Activated T-cell treated with anti-CD3 and anti-CD28 coated beads, Interleukin-2, amount 50 U/mL, for 24 hours (primary cell): ENCODE measurements at regions not wholly inside any gene's neighbourhood (a gene's known extent, or its start where the extent isn't known, plus 50 kb on each side); places are given as distances from the start of the nearest gene placed in this dataset.

Experiments used
- DNase-seq: peaks from one replicate; pipeline ENCODE4 v3.0.0-alpha.2; 2020
- H3K27ac Mint-ChIP-seq: 2 replicates; pipeline ENCODE4 v1.8.0; 2020; ENCODE audit warnings: mild to moderate bottlenecking, mixed read lengths
- H3K27me3 Mint-ChIP-seq: 2 replicates; pipeline ENCODE4 v1.8.0; 2020; ENCODE audit warnings: mixed read lengths
- H3K36me3 Mint-ChIP-seq: 2 replicates; pipeline ENCODE4 v1.8.0; 2020; ENCODE audit warnings: low read depth, mixed read lengths
- H3K4me1 Mint-ChIP-seq: 2 replicates; pipeline ENCODE4 v1.8.0; 2020; ENCODE audit warnings: low read depth, mixed read lengths
- H3K4me3 Mint-ChIP-seq: 2 replicates; pipeline ENCODE4 v1.8.0; 2020; ENCODE audit warnings: mild to moderate bottlenecking, moderate library complexity, mixed read lengths
- H3K9me3 Mint-ChIP-seq: 2 replicates; pipeline ENCODE4 v1.8.0; 2020; ENCODE audit warnings: mixed read lengths

- Mint-ChIP-seq H3K27me3 (peaks cover 18% of the 10 kb centered on the region), H3K36me3 (no peaks in the 10 kb centered on the region), H3K4me3 (no peak overlapping the region), H3K4me1 (no peaks in the 10 kb centered on the region), H3K27ac (no peak overlapping the region), H3K9me3 (no peaks in the 10 kb centered on the region)
- no peak for DNase-seq
These were observed 231.7 kb downstream of the ZNF516 start for GRCh38 chr18:76263046-76264005.

- Mint-ChIP-seq H3K27ac (no peak overlapping the region), H3K9me3 (no peaks in the 10 kb centered on the region), H3K4me1 (no peaks in the 10 kb centered on the region), H3K36me3 (no peaks in the 10 kb centered on the region), H3K27me3 (peaks cover 17% of the 10 kb centered on the region), H3K4me3 (no peak overlapping the region)
- no peak for DNase-seq
These were observed 234.0 kb downstream of the ZNF516 start for GRCh38 chr18:76260941-76261472.

- peaks cover 13% of the 10 kb centered on the region for H3K27me3 Mint-ChIP-seq
- no peaks in the 10 kb centered on the region for H3K36me3 Mint-ChIP-seq
- H3K4me1 Mint-ChIP-seq = no peaks in the 10 kb centered on the region
- no peak overlapping the region for H3K4me3 Mint-ChIP-seq
- no peak overlapping the region for H3K27ac Mint-ChIP-seq
- no peaks in the 10 kb centered on the region for H3K9me3 Mint-ChIP-seq
- DNase-seq = no peak
These were observed 235.3 kb downstream of the ZNF516 start for GRCh38 chr18:76259711-76260110.

GRCh38 chr18:76259096-76259495 is 235.9 kb downstream of the ZNF516 start:
- Mint-ChIP-seq H3K9me3 (no peaks in the 10 kb centered on the region), H3K36me3 (no peaks in the 10 kb centered on the region), H3K27me3 (peaks cover 7% of the 10 kb centered on the region), H3K4me1 (no peaks in the 10 kb centered on the region), H3K27ac (no peak overlapping the region), H3K4me3 (no peak overlapping the region)
- DNase-seq = no peak

DNA sequence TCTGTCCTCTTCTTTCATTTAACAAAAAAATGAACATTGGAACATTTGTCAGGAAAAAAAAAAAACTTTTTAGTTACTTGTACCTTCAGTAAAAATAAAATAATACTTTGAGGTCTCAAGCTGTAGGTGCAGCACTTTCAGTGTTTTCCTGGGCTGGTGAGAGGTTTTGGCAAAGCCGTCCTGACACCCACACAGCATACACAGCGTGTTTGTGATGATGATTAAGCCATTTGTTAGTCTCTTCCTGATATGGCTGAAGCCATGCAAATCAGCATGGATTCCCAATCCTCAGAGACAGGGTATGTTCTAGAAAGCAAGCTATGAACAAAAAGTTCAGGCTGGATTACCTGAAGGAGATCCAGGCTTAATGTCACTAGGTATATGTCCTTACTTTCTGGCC is 236.8 kb downstream of the ZNF516 start:
- DNase-seq = no peak
- no peak overlapping the region for H3K27ac Mint-ChIP-seq
- no peaks in the 10 kb centered on the region for H3K36me3 Mint-ChIP-seq

GRCh38 chr18:76255070-76255683 is 239.9 kb downstream of the ZNF516 start:
- no peak for DNase-seq

More for the DNA sequence above, 236.8 kb downstream of the ZNF516 start:
- Mint-ChIP-seq H3K4me1 (no peaks in the 10 kb centered on the region), H3K27me3 (peaks cover 6% of the 10 kb centered on the region), H3K4me3 (no peak overlapping the region), H3K9me3 (no peaks in the 10 kb centered on the region)

DNA sequence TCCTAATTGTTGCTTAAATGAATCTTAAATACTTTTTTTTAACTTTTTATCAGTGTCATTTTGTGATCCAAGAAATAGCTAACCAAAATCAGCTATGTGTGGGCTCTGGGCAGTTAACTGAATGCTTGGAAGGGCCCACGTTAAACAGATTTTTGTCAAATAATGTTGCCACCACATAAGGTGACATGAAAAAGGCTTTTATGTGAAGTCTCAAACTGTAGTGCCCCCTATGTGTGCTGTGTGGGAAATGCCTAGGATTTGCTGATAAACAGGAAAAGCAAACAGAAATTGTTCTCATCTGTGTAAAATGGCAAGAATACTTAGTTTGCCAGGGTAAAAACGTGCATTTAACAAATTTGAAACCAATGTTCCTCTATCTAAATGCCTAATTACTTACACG is 242.2 kb downstream of the ZNF516 start:
- H3K27ac Mint-ChIP-seq = no peak overlapping the region
- H3K36me3 Mint-ChIP-seq = no peaks in the 10 kb centered on the region
- no peaks in the 10 kb centered on the region for H3K4me1 Mint-ChIP-seq
- peaks cover 4% of the 10 kb centered on the region for H3K27me3 Mint-ChIP-seq
- no peak for DNase-seq
- H3K9me3 Mint-ChIP-seq = no peaks in the 10 kb centered on the region
- H3K4me3 Mint-ChIP-seq = no peak overlapping the region

More at GRCh38 chr18:76255070-76255683, 239.9 kb downstream of the ZNF516 start:
- Mint-ChIP-seq H3K36me3 (no peaks in the 10 kb centered on the region), H3K27ac (no peak overlapping the region), H3K4me3 (no peak overlapping the region), H3K9me3 (no peaks in the 10 kb centered on the region), H3K27me3 (peaks cover 6% of the 10 kb centered on the region), H3K4me1 (no peaks in the 10 kb centered on the region)

DNA sequence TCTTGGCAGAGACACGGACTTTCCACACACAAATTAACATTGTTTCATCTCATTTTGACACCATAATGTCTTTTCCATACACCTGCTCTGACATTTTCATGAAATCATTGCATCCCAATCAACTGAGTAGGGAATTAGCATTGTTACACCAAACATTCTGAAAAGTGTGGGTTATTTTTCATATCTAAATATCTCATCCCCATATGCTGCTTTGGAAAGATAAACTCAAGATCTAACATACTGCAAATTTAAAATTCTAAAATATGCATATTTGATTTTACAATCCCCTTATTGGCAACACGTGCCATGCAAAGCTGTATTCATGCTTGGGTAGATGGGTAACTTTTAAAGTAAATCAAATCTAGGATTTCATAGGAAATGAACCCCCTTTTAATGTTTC is 242.9 kb downstream of the ZNF516 start:
- H3K36me3 Mint-ChIP-seq = no peaks in the 10 kb centered on the region
- no peak overlapping the region for H3K27ac Mint-ChIP-seq
- H3K4me1 Mint-ChIP-seq = no peaks in the 10 kb centered on the region
- no peaks in the 10 kb centered on the region for H3K9me3 Mint-ChIP-seq
- DNase-seq = no peak
- peaks cover 4% of the 10 kb centered on the region for H3K27me3 Mint-ChIP-seq
- H3K4me3 Mint-ChIP-seq = no peak overlapping the region

GRCh38 chr18:76251691-76252090 is 243.4 kb downstream of the ZNF516 start:
- no peaks in the 10 kb centered on the region for H3K36me3 Mint-ChIP-seq
- no peaks in the 10 kb centered on the region for H3K4me1 Mint-ChIP-seq
- no peaks in the 10 kb centered on the region for H3K9me3 Mint-ChIP-seq
- peaks cover 4% of the 10 kb centered on the region for H3K27me3 Mint-ChIP-seq
- no peak overlapping the region for H3K27ac Mint-ChIP-seq
- H3K4me3 Mint-ChIP-seq = no peak overlapping the region
- no peak for DNase-seq

DNA sequence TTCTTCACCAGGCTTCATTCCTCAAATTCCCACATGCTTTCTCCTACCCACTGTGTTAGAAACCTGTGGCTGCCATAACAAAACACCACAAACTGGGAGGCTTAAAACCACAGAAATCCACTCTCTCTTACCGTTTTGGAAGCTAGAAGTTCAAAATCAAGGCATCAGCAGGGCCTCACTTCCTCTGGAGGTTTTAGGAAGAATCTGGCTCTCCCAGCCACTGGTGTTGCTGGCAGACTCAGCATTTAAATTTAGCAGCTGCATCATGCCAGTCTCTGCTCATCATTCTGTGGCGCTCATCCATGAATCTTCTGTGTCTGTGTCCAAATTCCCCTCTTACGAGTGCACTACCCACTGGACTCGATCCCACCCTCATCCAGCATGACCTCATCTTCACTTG is 248.5 kb downstream of the ZNF516 start:
- Mint-ChIP-seq H3K27ac (no peak overlapping the region), H3K4me3 (no peak overlapping the region), H3K9me3 (no peaks in the 10 kb centered on the region), H3K36me3 (no peaks in the 10 kb centered on the region), H3K27me3 (no peaks in the 10 kb centered on the region), H3K4me1 (no peaks in the 10 kb centered on the region)
- DNase-seq = no peak

GRCh38 chr18:76234676-76235060 is 260.4 kb downstream of the ZNF516 start:
- Mint-ChIP-seq H3K27me3 (peaks cover 25% of the 10 kb centered on the region), H3K27ac (no peak overlapping the region), H3K4me3 (no peak overlapping the region), H3K4me1 (no peaks in the 10 kb centered on the region), H3K9me3 (peaks cover 16% of the 10 kb centered on the region), H3K36me3 (no peaks in the 10 kb centered on the region)
- no peak for DNase-seq

DNA sequence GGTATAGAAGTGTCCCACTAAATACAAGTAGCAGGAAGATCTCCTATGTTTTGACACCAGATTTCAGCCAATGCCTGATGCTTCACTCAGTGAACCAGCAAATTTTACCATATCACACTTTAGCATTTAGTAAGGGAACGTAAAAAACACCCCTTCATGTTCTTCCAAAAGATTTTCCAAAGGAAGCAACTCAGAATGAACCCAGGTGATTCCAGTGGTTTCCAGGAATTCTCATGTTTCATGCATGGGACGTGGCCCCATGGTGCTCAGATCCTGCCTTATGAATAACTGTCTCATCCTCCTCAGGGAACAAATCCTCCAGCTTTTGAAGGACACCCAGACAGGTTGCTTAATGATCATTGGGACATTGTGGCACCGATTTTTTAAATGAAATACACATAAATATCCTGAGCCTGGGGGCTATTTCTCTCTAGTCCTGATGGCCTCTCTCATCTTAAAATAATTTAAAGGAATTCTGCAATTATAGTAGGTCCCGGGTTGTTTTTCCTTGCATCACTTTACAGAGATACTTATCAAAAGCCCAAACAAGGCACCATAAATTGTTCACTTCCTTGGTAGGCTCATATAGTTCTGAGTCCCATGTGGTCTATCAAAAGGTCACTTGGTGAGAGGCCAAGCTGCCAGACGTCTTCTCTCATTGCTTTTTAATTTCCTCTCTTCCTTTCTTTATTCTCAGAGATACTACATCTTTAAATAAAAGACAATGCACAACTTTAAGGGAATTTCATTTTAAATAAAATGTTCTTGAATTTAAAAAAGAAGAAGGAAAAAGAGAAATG is 261.0 kb downstream of the ZNF516 start:
- H3K27me3 Mint-ChIP-seq = peaks cover 25% of the 10 kb centered on the region
- H3K9me3 Mint-ChIP-seq = peaks cover 15% of the 10 kb centered on the region
- no peaks in the 10 kb centered on the region for H3K4me1 Mint-ChIP-seq
- no peak for DNase-seq
- no peak overlapping the region for H3K27ac Mint-ChIP-seq
- H3K4me3 Mint-ChIP-seq = no peak overlapping the region
- no peaks in the 10 kb centered on the region for H3K36me3 Mint-ChIP-seq

DNA sequence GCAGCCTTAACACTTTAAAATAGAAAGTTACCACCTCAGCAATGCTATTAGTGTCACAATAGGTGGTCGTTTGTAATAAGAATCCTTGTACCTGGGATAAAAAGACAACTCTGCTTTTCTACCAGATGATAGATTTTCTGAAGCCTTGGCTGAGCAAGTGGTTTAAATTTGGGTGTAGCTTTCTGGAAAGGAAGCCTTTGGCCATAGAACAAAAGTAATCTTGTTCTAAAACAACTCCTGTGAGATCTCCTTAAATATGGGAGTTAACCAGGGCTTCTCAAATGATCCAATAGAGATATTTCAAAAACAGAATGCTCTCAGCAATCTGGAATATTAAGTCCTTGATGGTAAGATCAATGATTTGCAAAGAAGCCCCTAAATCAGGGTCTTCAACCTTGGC is 261.6 kb downstream of the ZNF516 start:
- H3K27me3 Mint-ChIP-seq = peaks cover 25% of the 10 kb centered on the region
- no peaks in the 10 kb centered on the region for H3K36me3 Mint-ChIP-seq
- DNase-seq = no peak
- H3K27ac Mint-ChIP-seq = no peak overlapping the region
- no peak overlapping the region for H3K4me3 Mint-ChIP-seq
- H3K9me3 Mint-ChIP-seq = peaks cover 12% of the 10 kb centered on the region
- H3K4me1 Mint-ChIP-seq = no peaks in the 10 kb centered on the region

GRCh38 chr18:76232779-76233178 is 262.3 kb downstream of the ZNF516 start:
- no peak for DNase-seq
- H3K36me3 Mint-ChIP-seq = no peaks in the 10 kb centered on the region
- H3K9me3 Mint-ChIP-seq = peaks cover 7% of the 10 kb centered on the region
- no peak overlapping the region for H3K4me3 Mint-ChIP-seq
- H3K27ac Mint-ChIP-seq = no peak overlapping the region
- peaks cover 25% of the 10 kb centered on the region for H3K27me3 Mint-ChIP-seq
- no peaks in the 10 kb centered on the region for H3K4me1 Mint-ChIP-seq
